NCI-H2029 (cell line): ENCODE measurements at regions not wholly inside any gene's neighbourhood (a gene's known extent, or its start where the extent isn't known, plus 50 kb on each side); places are given as distances from the start of the nearest gene placed in this dataset.

Experiments used
- DNase-seq: peaks from one replicate; lab custom pipeline; 2025; lab: John Stamatoyannopoulos, UW

DNA sequence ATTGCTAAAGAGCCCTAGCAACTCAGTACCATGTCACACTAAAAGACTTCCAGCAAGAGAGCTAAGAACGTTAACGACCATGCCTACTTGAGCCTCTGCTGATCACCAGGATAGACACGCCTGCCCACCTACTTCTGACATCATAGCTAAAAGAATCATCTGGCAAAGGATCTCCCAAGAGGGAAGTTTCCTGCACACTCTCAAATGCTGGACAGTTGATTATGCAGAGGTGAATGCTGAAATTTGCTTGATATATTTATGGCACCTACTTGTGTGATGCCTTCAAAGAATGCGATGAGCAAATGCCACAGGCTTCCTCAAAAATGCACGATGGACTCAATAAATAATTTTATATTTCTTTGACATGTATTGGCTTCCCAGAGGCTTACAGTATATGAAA, 113.6 kb downstream of the GALC start:
- DNase-seq, result no peak

DNA sequence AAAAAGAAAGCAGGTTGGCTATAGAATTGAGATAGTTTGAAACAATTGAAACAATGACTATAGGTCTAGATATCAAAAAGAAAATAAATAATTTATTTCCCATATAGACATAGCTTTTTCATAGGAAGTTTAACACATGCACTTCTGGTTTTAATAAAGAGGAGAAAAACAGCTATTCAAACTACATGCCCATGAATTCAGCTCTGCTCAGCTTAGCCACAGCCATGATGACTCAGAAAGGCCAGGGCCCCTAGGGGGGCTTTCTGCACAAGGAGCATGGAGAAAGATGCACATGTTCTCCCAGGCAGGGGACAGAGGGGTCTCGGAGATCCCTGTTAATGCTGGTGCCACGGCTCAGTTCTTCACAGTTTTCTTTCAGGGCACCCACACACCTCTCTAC, 114.0 kb downstream of the GALC start:
- no peak for DNase-seq

DNA sequence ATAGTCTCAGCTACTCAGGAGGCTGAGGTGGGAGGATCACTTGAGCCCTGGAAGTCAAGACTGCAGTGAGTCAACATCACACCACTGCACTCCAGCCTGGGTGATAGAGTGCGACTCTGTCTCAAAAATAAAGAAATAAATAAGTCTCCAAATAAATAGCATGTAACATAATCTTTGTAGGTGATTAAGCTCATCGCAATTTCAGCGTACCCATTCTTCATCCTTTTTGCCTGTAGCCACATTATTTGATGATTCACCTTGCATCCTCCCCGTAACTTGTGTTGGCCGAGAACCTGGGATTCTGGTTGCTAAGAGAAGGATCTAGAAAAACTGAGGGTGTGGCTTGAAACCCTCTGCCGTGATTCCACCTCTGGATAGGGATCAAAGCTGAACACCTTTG, 115.1 kb downstream of the GALC start:
- no peak for DNase-seq

DNA sequence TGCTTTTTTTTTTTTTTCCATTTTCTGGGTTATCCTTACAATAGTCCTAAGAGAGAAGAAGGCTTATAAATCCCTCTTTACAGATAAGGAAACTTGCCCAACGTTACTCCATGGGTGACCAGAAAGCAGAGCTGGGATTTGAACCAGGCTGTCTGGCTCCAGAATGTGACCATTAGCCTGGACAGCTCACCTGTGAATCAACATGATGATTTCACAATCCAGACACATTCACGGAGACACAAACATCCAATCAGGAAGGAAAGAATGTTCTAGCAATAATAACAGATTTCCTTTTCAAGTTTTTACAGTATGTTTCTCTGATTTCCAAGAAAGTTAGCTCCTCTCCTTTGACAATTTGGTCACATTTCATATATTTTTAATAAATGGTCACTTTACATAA, 118.3 kb downstream of the GALC start:
- DNase-seq, result no peak

DNA sequence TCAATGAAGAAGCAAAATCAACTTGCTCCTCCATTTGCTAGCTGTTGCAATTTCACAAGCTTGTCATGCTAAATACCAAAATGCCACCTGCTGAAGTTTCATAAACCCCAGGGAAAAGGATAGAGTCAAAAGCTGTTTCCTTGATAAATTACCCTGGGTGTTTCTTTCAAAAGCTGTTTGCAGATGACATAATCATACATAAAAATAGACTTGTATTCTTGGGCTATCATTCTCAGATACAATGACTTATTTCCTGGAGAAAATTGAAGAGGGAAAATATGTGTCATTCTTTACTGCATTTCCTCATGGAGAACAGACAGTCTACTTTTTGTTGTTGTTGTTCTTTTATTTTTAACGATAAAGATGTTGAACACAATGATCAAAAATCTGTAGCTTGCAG, 119.2 kb downstream of the GALC start:
- DNase-seq, result no peak

DNA sequence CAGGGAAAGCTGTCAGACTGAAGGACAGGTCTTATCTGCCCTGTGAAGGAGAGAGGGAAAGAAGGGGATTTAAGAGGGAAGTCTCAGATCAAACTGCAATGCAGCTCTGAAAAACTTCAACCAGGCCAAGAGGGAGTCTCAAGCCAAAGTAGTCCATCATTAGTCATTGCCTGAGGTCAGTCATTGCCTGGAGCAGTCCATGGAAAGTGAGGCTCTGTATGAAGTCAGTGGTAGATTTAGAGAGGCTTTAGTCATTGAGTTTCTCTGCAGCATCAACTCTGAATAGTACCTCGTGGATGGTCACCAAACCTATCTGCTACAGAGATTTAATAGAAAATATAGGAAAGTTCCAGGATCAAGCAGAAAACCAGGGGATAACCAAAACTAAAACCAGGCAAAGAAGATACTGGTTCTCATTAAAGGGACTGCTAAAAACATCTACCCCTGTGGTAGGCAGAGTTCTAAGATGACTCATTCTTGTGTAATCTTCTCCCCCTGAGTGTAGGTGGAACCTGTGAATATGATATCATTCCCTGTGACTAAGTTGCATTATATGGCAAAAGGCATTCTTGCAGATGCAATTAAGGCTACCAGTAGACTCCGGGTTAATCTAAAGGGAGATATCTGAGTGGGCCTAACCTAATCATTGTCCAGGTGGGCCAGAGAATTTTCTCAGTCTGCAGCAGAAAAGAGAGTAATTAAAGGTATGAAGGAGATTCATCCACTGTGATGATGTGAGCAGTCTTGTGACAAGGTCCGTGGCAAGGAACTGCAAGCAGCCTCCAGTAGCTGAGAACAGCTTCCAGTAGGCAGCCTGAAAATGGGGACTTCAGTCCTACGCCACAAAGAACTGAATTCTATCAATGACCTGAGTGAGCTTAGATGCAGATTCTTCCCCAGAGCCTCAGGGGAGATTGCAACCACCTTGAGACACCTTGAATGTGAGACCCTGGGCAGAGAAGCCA, 123.1 kb downstream of the GALC start:
- no peak for DNase-seq

DNA sequence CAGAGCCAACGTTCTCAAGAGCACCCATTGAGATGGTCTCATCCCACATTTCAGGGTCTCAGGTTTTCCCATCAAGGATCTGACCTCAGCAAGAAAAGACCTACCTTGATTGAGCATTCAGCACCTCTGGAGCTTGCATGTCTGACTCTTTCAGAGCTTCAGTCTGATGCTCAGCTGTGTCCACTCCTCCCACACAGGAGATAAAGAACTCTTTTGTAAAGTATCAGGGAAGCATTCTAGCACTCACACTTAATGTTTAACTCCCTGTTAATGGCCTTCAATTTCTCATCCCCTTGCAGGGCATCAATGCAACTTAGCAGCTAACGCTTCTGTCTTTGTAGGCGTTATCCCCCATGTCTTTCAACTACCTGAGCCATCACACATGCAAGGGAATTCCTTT, 124.1 kb downstream of the GALC start:
- no peak for DNase-seq

DNA sequence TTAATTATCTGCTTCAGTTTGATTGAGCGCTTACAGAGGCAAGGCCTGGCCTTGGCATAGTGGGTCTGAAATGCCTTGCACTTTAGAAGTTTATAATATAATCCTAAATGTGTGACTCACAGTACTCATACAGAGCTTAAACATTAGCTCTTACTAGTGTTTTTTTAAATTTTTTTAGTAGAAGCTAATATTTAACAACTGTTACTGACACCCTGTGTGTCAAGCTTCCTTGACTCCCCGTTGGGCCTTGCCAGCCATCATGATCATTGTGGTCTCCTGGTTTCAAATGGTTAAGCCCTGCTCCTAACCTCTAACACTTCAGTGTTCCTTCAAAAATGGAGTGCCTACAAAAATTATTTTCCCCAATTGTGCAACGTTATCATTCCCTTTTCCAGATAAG, 126.9 kb downstream of the GALC start:
- DNase-seq, result no peak

DNA sequence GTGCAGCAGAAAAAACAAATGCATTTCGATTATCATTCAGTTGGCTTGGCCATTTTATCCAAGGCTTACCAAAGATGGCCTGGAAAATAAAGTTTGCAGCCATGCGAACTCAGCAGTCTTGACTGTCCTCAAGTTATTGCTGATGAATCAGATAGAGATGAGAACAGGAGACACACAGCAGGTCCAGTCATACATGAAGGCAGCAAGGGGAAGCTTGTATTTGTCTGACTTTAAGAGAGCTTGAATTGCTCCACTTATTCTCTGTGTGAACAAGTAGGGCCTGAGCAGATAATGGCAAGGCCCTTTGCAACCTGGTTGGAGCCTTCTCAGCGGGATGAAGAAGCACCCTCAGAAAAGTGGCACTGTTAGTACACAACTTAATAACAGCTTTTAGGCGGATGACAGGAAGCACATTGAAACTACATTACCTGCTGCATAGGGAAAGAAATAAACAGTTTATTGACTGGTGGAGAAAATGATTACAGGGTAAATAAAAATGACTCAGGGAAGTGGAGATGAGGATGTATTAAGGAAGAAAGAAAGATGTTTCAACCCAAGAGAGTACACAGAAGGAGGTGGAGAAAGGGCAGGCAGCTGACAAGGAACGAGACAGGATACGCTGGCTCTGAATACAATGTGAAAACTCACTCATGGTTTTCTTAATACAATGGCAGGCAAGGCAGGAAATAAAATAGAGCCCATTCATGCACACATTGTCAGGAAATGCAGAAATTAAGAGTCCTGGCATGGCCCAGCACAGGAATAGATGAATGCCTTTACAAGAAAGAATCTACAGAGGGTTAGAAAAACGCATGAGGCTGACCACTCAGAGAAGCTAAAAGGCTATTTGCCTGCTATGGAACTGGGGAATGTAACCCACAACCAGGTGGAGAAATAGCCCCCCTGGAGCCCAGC, 128.4 kb downstream of the GALC start:
- DNase-seq, result no peak

DNA sequence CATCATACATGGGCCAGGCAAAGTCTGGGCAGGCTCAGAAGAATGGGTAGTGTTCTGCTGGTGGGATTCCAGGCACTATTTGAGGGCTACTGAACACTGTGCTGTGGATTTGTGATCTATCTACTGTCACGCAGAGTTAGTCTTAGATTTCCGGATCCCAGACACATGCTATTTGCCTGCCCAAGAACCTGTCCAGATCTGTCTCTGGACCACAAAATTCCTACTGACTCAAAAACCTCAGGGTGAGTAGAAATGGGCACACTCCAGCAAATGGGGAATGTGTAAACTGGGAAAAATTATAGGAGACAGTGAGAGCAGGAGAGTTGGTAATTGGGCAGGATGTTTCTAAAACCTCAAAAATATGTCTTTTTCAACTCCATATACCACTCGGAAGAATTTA, 129.9 kb downstream of the GALC start:
- no peak for DNase-seq

DNA sequence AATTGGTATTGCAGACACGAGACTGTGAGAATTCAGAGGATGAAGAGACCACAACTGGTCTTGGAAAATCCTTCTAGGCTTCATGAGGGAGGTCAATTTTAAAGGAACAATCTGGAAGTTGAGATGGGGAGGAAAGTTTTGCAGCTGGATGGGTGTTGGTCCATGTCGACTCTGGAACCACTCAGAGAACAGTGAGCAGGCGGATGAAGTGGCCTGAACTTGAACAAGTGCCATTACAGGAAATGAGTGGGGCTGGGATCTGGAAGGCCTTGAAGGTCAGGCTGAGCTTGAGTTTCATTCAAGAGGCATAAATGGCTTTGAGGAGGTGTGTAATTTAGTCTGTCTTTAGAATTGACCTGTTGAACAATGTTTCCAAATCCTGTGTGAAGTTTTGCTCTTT, 140.9 kb downstream of the GALC start:
- no peak for DNase-seq

DNA sequence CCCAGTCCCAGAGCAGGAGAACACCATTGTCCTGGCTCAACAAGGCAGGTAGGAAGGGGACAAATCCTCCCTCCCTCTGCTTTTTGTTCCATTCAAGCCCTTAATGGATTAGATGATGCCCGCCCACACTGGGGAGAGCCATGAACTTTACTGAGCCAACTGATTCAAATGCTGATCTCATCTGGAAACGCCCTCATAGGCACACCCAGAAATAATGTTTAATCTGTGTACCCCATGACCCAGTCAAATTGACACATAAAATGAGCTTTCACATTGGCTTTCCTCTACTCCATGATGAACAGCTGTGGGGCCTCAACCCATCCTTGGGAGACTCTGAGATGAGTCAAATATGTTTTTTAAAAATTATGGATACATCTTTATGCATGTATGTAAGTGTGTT, 141.8 kb downstream of the GALC start:
- no peak for DNase-seq

DNA sequence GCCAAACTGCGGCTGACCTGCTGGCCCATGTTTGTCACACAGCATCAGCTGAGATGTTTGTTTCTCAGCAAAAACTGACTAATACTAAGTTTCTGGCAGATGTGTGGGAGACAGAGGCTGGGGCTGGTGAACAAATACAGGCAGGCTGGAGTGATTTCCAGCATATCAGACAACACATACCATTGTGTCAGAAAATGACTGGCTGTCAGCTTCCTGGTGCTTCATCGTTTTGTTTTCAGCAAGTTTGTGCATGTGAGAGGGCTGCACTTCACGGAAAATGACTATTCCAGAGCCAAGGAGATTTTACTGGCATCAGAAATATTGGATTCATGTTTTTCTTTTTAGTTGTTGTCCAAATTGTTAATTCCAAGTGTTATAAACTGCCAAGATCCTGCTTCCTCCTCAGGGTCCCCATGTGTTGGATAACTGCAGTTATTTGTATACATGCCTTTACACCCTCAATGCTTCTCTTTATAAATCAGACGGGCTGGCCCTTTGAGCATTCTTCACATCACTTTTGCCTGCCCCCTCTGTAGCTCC, 145.7 kb downstream of the GALC start:
- no peak for DNase-seq

DNA sequence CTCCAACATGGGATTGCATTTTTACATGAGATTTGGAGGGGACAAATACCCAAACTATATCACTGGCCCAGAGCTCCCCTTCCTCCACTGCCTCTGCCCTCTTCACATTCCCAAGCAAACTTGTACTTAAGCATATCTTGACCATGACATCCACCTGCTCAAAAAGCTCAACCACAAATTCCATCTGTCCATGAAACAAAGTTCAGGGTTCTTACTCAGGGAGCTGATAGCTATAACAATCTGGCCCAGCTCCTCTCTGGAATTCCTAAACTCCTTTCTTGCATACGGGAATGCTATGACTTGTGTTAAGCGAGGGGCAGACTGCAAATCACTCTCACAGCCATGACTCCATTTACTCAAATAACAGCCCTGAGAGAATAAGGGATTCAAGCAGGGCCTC, 152.1 kb downstream of the GALC start:
- DNase-seq, result no peak

DNA sequence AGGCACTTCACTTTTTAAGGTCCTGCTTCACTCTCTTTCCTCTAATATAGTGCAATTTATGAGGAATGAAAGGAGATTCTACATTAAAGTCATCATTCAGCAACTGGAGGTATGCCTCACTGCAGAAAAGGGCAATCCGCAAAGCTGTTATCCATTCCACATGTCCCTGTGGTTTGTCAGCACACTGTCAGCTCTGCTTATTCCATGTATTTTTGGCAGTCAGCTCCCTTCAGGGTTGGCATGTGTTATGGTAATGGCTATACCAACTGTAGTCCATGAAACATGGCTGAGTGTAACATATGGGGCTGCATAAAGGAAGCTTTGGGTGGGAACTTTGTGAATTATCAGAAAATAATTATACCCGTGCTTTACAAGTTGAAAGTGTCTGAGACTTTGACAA, 154.1 kb downstream of the GALC start:
- DNase-seq, result no peak

DNA sequence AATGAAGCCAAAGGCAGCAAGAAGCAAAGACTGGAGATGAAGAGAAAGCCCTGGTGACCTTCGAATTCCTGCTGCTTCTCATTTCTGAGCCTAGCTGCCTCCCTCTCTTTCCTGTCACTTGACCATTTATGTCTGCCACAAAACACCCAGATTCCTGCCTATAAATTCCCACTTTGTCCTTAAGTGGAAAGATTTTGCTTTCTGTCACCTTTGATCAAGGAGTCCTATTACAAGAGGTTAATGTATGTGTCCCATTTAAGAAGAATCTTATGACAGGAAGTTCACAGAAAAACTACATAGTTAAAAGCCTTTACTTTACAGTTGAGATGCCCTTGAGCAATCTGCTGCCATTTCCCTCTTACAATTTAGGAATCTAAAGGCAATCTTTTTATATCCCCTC, 155.7 kb downstream of the GALC start:
- no peak for DNase-seq

DNA sequence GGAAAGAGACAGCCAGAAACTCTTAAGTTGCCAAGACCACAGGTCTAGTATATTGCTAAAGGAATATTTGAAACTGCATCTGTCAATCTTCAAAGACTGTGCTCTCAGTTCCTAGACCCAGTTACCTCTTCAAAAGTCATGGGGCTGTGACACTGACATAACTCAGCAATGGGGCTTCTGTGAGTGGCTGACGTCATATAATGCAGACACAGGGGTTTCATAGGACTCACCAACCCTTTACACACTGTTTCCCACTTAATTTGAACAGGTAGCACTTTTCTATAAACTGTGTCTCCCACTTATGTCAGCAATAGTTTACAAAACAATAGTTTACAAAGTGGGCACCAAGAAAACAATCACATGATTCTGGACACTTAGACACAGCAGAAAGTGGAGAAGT, 158.4 kb downstream of the GALC start:
- no peak for DNase-seq

DNA sequence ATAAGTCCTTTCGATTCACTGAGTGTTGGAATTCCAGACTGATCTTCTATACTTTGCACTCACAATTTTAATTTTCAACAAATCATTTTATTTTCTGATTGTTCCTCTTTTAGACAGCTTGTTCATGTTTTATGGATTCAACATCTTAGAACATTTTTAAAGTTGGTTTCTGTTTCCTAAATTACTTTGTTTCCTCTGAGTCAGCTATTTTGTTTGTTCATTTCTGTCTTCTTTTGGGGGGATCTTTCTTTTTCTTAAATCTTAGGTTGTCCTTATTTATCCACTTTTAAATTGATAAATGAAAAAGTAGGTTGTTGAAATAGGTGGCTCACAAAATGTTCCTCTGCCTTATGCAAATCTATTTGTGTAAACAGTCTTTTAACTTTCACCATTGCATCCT, 160.0 kb downstream of the GALC start:
- DNase-seq, result no peak

DNA sequence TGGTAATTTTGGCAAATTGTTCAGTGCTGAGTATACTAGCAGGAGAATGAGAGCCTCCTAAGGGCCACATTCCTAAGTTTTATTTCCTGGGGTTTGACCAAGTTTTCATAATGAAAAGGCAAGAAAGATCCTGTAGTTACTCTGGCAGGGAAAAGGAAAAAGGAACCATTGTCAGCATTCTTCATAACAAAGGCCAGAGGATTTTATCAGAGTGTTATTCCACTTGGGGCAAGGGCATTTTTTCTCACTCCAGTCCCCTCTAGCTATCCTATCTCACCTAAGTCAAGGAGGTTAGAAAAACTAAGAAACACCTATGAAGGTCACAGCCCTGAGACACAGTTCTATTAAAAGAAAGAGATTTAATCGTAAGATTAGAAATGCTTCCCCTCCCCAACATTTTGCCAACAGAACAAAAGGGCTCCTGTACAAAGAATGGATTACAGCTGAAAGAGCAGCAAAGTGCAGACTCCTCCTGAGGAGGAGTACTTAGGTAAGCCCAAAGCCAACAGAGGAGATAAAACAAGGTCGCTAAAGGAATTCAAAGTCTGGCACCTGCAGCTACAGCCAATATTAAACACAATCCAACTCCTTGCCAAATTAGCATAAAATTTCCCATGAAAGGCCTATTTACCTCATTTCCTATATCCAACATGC, 162.4 kb downstream of the GALC start:
- DNase-seq, result no peak

DNA sequence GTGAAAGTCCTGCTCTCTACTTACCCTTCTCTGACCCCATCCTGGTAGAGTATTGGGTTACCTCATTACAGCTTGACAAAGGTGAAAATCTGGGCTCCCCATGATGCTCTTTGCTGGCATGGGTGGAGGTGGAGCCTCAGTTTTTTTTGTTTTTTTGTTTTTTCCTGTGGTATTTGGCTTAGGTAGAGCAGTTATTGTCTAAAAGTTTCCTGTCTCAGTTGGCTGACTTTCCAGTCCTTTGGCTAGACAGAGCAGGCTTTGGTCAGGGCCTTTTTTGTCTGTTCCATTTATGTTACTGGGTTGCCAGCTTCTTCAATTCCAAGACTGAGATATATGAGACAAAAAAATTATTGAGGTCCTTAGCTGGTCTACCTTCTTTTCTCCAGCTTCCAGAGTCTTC, 163.4 kb downstream of the GALC start:
- no peak for DNase-seq

DNA sequence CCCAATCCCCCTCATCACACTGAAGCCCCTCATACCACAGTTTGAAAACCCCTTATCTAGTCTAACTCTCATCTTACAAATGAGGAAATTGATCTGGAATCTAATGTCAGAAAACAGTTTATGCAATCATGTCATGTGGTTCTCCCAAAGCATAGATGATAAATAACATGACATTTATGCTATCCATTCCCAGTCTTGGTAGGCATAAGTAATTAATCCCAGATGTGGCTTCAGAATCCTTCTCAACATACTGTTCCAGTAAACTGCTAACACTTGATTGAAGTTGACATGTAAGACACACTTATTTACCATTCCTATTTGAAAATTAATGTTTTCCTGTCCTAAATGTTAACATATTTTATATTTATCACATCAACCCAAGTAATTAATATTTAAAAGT, 168.7 kb downstream of the GALC start:
- no peak for DNase-seq

DNA sequence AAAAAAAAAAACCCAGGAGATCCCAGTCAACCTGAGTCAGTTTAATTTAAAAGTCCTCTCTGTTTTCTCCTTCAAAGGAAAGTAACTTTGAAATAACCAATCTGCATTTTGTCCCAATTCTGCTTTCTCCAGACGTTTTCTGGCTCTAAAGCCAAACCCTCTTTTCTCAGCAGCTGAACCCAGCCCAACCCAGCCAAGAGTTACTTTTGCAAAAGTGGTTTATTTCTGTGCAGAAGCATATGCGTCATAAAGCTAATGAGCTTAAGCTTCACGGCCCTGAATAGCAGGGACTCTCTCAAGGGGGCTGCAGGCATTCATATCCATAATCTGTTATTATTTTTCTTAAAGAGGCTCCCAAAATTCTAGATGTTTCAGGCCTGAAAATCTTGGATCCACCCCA, 176.6 kb downstream of the GALC start:
- DNase-seq, result no peak
